ENCODE measurements at regions not wholly inside any gene's neighbourhood (a gene's known extent, or its start where the extent isn't known, plus 50 kb on each side); places are given as distances from the start of the nearest gene placed in this dataset.

DNA sequence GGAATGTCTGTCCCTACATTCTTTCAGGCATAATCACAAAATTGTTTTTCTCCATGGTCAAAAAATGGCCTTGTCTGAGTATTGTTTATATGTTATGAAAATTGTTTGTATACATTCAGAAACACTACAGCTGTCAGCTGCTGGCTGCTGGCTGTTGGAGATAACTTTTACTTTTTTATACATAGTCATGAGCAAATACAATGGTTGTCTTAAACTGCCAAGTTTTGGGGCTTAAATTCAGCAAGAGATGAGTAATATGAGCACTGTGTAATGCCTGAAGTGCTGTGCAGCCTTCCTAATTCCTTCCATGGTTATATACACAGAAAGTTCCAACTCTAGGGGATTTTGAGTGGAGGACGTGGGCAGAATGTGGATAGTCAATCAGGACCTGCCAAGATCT lies 168.9 kb upstream of the RMP24 start:
- TF ChIP-seq CTCF (IDR thresholded peaks at IDR 0.05 in 2 of 3, conservative IDR thresholded peaks at IDR 0.05 in 1 of 3; ENCODE audit: control insufficient read depth in 2 of 3, extremely low read depth in 1 of 3, insufficient read depth in 1 of 3, low read depth in 3 of 3, low read length in 3 of 3) (no peak), ETV6 (conservative IDR thresholded peaks at IDR 0.05 in 1 of 2, IDR thresholded peaks at IDR 0.05 in 1 of 2; ENCODE audit: borderline replicate concordance in 1 of 2, low read depth in 1 of 2) (no peak), TAF1 (IDR thresholded peaks at IDR 0.05; ENCODE audit: borderline replicate concordance, low read depth, low read length) (no peak), ZZZ3 (IDR thresholded peaks at IDR 0.05; ENCODE audit: control insufficient read depth, insufficient read length, low read depth) (no peak), HDAC2 (IDR thresholded peaks at IDR 0.05) (no peak)
